ENCODE measurements at regions not wholly inside any gene's neighbourhood (a gene's known extent, or its start where the extent isn't known, plus 50 kb on each side); places are given as distances from the start of the nearest gene placed in this dataset.

DNA sequence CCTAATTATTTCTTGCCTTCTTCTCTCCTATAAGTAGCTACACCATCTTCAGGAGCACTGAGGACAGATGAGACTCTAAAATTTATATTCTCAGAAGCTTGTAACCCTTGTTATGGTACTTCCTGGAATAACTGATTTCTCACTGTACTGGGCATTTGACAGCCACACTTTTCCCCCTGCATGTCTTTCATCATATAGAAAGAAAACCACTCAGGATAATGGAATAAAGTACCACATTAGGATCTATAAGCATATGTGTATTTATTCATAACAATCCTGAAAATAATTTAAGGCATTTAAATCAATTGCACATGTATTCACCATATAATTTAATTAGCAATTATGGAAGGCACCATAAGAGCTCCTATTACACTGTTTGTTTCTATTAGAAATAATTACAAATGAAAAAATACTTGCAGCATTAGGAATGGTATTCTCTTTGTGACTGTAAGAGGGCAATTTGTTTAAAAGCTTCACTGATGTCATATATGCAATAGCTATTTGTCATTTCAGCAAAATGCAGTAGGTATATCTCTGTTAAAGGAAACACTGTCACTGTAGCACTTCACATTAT is 216.9 kb upstream of the FSHR start:
- DNase-seq (no peak), ATAC-seq (replicated peaks in 1 of 2) (no peak)
- H3K4me3 Mint-ChIP-seq = no peak overlapping the region
- H3K4me1 Mint-ChIP-seq (ENCODE audit: low read depth) = no peaks in the 10 kb centered on the region
- H3K27ac Mint-ChIP-seq = no peak overlapping the region
- H3K9me3 Mint-ChIP-seq = peaks cover 4 to 5% of the 10 kb centered on the region in 2 donors
- peaks cover 0 to 2% of the 10 kb centered on the region in 2 donors for H3K36me3 Mint-ChIP-seq (ENCODE audit: insufficient read depth in 2 of 2)
- H3K27me3 Mint-ChIP-seq (ENCODE audit: low read depth) = no peaks in the 10 kb centered on the region

GRCh38 chr2:49369650-49370049 is 215.3 kb upstream of the FSHR start:
- H3K4me1 Mint-ChIP-seq (ENCODE audit: low read depth) = no peaks in the 10 kb centered on the region
- peaks cover 0 to 2% of the 10 kb centered on the region in 2 donors for H3K36me3 Mint-ChIP-seq (ENCODE audit: insufficient read depth in 2 of 2)
- H3K4me3 Mint-ChIP-seq = no peak overlapping the region
- DNase-seq = no peak
- H3K9me3 Mint-ChIP-seq = peaks cover 2 to 5% of the 10 kb centered on the region in 2 donors
- H3K27me3 Mint-ChIP-seq (ENCODE audit: low read depth) = no peaks in the 10 kb centered on the region
- no peak overlapping the region for H3K27ac Mint-ChIP-seq
- ATAC-seq (replicated peaks in 1 of 2) = no peak

DNA sequence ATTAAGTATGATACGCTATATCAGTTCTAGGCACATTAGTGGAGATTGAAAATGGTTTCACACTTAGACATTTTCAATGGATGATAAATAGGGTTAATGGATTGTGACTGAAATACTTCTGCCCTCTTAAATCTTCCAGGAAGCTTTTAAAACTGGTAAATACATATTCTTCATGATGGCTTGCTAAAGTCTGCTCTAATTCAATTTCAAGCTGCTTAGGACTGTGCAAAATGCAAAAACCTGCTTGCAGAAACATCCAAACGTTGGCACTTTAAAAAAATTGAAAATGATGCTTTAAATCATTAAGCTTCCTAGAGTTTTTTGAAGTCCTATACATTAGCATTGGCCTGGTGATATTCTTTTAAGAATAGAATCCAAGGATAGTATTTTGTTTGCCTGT is 214.8 kb upstream of the FSHR start:
- ATAC-seq (replicated peaks in 1 of 2) (no peak), DNase-seq (no peak)
- peaks cover 1 to 2% of the 10 kb centered on the region in 2 donors for H3K36me3 Mint-ChIP-seq (ENCODE audit: insufficient read depth in 2 of 2)
- peaks cover 0 to 5% of the 10 kb centered on the region in 2 donors for H3K9me3 Mint-ChIP-seq
- H3K27ac Mint-ChIP-seq = no peak overlapping the region
- no peaks in the 10 kb centered on the region for H3K4me1 Mint-ChIP-seq (ENCODE audit: low read depth)
- H3K4me3 Mint-ChIP-seq = no peak overlapping the region
- no peaks in the 10 kb centered on the region for H3K27me3 Mint-ChIP-seq (ENCODE audit: low read depth)

GRCh38 chr2:49367003-49367402 is 212.7 kb upstream of the FSHR start:
- peaks cover 3 to 8% of the 10 kb centered on the region in 2 donors for H3K9me3 Mint-ChIP-seq
- no peak for ATAC-seq (replicated peaks in 1 of 2)
- H3K36me3 Mint-ChIP-seq (ENCODE audit: insufficient read depth in 2 of 2) = peaks cover 1 to 2% of the 10 kb centered on the region in 2 donors
- no peak overlapping the region for H3K4me3 Mint-ChIP-seq
- no peak overlapping the region for H3K27ac Mint-ChIP-seq
- DNase-seq = no peak
- H3K27me3 Mint-ChIP-seq (ENCODE audit: low read depth) = no peaks in the 10 kb centered on the region
- H3K4me1 Mint-ChIP-seq (ENCODE audit: low read depth) = no peaks in the 10 kb centered on the region

DNA sequence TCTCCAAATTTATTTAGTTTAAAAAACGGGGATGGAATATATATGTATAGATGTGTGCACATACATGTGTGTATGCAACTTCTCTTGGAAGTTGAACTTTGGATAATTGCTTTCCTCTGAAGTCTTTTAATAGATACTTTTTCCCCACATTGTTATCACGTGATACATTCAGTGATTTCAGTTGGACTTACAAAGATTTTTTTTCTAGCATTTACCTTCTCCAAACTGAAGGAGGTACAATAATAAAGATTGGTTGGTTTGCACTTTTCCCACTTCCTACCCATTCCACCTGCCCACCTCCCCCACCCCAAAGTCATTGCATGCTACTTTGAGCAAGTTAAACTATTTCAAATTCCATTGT is 206.1 kb upstream of the FSHR start:
- H3K27ac Mint-ChIP-seq = no peak overlapping the region
- DNase-seq (no peak), ATAC-seq (replicated peaks in 1 of 2) (no peak)
- H3K4me1 Mint-ChIP-seq (ENCODE audit: low read depth) = no peaks in the 10 kb centered on the region
- H3K9me3 Mint-ChIP-seq = peaks cover 11 to 12% of the 10 kb centered on the region in 2 donors
- no peaks in the 10 kb centered on the region for H3K27me3 Mint-ChIP-seq (ENCODE audit: low read depth)
- peaks cover 0 to 1% of the 10 kb centered on the region in 2 donors for H3K36me3 Mint-ChIP-seq (ENCODE audit: insufficient read depth in 2 of 2)
- no peak overlapping the region for H3K4me3 Mint-ChIP-seq

- Mint-ChIP-seq H3K36me3 (ENCODE audit: insufficient read depth in 2 of 2) (peaks cover 0 to 1% of the 10 kb centered on the region in 2 donors), H3K4me1 (ENCODE audit: low read depth) (no peaks in the 10 kb centered on the region), H3K4me3 (no peak overlapping the region), H3K27ac (no peak overlapping the region), H3K9me3 (peaks cover 11 to 12% of the 10 kb centered on the region in 2 donors), H3K27me3 (ENCODE audit: low read depth) (no peaks in the 10 kb centered on the region)
- ATAC-seq (replicated peaks in 1 of 2) = no peak
- no peak for DNase-seq
Observed at GRCh38 chr2:49359721-49360406, 205.5 kb upstream of the FSHR start.

- ATAC-seq (replicated peaks in 1 of 2) = no peak
- Mint-ChIP-seq H3K4me1 (ENCODE audit: low read depth) (no peaks in the 10 kb centered on the region), H3K4me3 (no peak overlapping the region), H3K27ac (no peak overlapping the region), H3K27me3 (ENCODE audit: low read depth) (no peaks in the 10 kb centered on the region), H3K36me3 (ENCODE audit: insufficient read depth in 2 of 2) (no peaks in the 10 kb centered on the region), H3K9me3 (peaks cover 7 to 8% of the 10 kb centered on the region in 2 donors)
- DNase-seq = no peak
Observed at GRCh38 chr2:49355611-49356010, 201.3 kb upstream of the FSHR start.

DNA sequence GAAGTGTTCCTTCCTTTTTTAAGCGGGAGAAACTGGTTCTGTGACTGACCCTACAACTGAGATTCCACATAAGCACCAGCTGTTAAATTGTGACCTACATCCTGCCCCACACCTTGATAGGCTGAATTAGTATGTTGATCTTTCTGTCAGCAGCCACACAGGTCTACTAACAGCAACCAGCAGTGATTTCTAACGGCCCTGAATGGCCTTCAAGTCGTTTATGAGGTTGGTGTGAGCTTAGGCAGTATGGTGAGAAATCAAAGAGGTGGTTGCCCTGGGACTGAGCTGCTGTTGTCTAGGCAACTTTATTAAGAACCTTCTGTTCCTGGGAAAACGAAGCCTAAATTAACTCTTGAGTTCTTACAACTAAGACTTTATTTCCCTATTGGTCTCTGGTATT is 197.2 kb upstream of the FSHR start:
- no peaks in the 10 kb centered on the region for H3K27me3 Mint-ChIP-seq (ENCODE audit: low read depth)
- no peaks in the 10 kb centered on the region for H3K4me1 Mint-ChIP-seq (ENCODE audit: low read depth)
- no peak overlapping the region for H3K4me3 Mint-ChIP-seq
- no peak for ATAC-seq (replicated peaks in 1 of 2)
- no peak for DNase-seq
- H3K9me3 Mint-ChIP-seq = peaks cover 3 to 4% of the 10 kb centered on the region in 2 donors
- no peak overlapping the region for H3K27ac Mint-ChIP-seq
- H3K36me3 Mint-ChIP-seq (ENCODE audit: insufficient read depth in 2 of 2) = no peaks in the 10 kb centered on the region

- H3K4me1 Mint-ChIP-seq (ENCODE audit: low read depth) = no peaks in the 10 kb centered on the region
- H3K27ac Mint-ChIP-seq = no peak overlapping the region
- DNase-seq (no peak), ATAC-seq (replicated peaks in 1 of 2) (no peak)
- no peak overlapping the region for H3K4me3 Mint-ChIP-seq
- H3K36me3 Mint-ChIP-seq (ENCODE audit: insufficient read depth in 2 of 2) = no peaks in the 10 kb centered on the region
- H3K27me3 Mint-ChIP-seq (ENCODE audit: low read depth) = no peaks in the 10 kb centered on the region
- H3K9me3 Mint-ChIP-seq = peaks cover 2% of the 10 kb centered on the region in 2 donors
Observed at GRCh38 chr2:49343638-49344037, 189.3 kb upstream of the FSHR start.

GRCh38 chr2:49342156-49342555 is 187.8 kb upstream of the FSHR start:
- ATAC-seq (replicated peaks in 1 of 2) = no peak
- Mint-ChIP-seq H3K27ac (no peak overlapping the region), H3K4me3 (no peak overlapping the region), H3K27me3 (ENCODE audit: low read depth) (no peaks in the 10 kb centered on the region), H3K4me1 (ENCODE audit: low read depth) (no peaks in the 10 kb centered on the region), H3K9me3 (peaks cover 0 to 2% of the 10 kb centered on the region in 2 donors), H3K36me3 (ENCODE audit: insufficient read depth in 2 of 2) (no peaks in the 10 kb centered on the region)
- no peak for DNase-seq

GRCh38 chr2:49335546-49335945 is 181.2 kb upstream of the FSHR start:
- H3K4me1 Mint-ChIP-seq (ENCODE audit: low read depth) = no peaks in the 10 kb centered on the region
- DNase-seq = no peak
- H3K27ac Mint-ChIP-seq = no peak overlapping the region
- no peak for ATAC-seq (replicated peaks in 1 of 2)
- H3K9me3 Mint-ChIP-seq = peaks cover 0 to 3% of the 10 kb centered on the region in 2 donors
- H3K36me3 Mint-ChIP-seq (ENCODE audit: insufficient read depth in 2 of 2) = no peaks in the 10 kb centered on the region
- H3K27me3 Mint-ChIP-seq (ENCODE audit: low read depth) = no peaks in the 10 kb centered on the region
- H3K4me3 Mint-ChIP-seq = no peak overlapping the region

- ATAC-seq (replicated peaks in 1 of 2) = no peak
- no peak for DNase-seq
- peaks cover 0 to 5% of the 10 kb centered on the region in 2 donors for H3K9me3 Mint-ChIP-seq
- no peaks in the 10 kb centered on the region for H3K27me3 Mint-ChIP-seq (ENCODE audit: low read depth)
- no peak overlapping the region for H3K4me3 Mint-ChIP-seq
- H3K4me1 Mint-ChIP-seq (ENCODE audit: low read depth) = no peaks in the 10 kb centered on the region
- no peaks in the 10 kb centered on the region for H3K36me3 Mint-ChIP-seq (ENCODE audit: insufficient read depth in 2 of 2)
- no peak overlapping the region for H3K27ac Mint-ChIP-seq
Observed at GRCh38 chr2:49332415-49332814, 178.1 kb upstream of the FSHR start.

DNA sequence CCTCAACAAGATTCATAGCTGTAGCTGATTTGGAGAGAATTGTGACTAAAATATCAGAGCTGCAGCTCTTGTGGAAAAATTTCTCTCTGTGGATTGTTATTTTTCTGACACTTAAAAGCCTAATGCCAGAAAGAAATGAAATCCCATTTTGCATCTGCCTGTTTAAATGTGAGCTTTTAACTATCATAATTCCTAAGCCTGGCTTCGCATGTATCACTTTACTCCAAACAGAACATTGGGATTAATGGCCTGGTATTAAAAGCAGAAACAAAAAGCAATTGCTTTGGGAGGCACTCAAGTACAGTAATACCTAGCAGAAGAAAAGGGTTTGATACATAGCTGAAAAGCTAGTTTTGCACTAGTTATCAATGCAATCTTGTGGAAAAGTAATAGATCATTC is 164.2 kb upstream of the FSHR start:
- peaks cover 0 to 4% of the 10 kb centered on the region in 2 donors for H3K36me3 Mint-ChIP-seq (ENCODE audit: insufficient read depth in 2 of 2)
- peaks cover 6% of the 10 kb centered on the region in 2 donors for H3K9me3 Mint-ChIP-seq

DNA sequence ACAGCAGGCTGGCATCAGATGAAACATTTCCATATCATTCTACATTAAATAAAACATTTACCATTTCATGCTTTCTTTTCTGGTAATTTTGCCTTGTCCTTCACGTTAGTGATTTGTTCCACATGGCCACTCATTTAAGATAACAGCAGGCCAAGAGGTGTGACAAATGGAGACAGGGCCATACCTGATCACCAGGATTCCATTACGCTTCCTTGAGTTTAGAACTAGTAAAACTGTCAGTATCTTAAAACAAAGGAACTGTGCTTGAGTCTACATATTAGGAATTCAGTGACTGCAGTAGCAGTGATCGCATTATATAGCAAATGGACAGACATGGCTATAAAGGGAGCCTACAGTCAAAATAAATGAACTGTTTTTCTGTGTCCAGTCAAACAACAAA is 155.1 kb upstream of the FSHR start:
- Mint-ChIP-seq H3K4me1 (ENCODE audit: low read depth) (no peaks in the 10 kb centered on the region), H3K9me3 (peaks cover 4 to 10% of the 10 kb centered on the region in 2 donors), H3K36me3 (ENCODE audit: insufficient read depth in 2 of 2) (peaks cover 0 to 4% of the 10 kb centered on the region in 2 donors), H3K27ac (no peak overlapping the region), H3K4me3 (no peak overlapping the region), H3K27me3 (ENCODE audit: low read depth) (no peaks in the 10 kb centered on the region)
- ATAC-seq (replicated peaks in 1 of 2) = no peak
- DNase-seq = no peak

More for the DNA sequence above, 164.2 kb upstream of the FSHR start:
- Mint-ChIP-seq H3K4me3 (no peak overlapping the region), H3K27me3 (ENCODE audit: low read depth) (no peaks in the 10 kb centered on the region), H3K4me1 (ENCODE audit: low read depth) (no peaks in the 10 kb centered on the region), H3K27ac (no peak overlapping the region)
- ATAC-seq (replicated peaks in 1 of 2) (no peak), DNase-seq (no peak)
